Thyroid gland (tissue), 4 donors: ENCODE measurements at regions not wholly inside any gene's neighbourhood (a gene's known extent, or its start where the extent isn't known, plus 50 kb on each side); places are given as distances from the start of the nearest gene placed in this dataset.

Experiments
- POLR2A ChIP-seq, 2 donors: fragments of 450-650 bp; IDR thresholded peaks; one replicate each; pipeline ENCODE4 v1.6.1; 2017; ENCODE audit warnings: antibody characterized with exemption in 2 of 2, mild to moderate bottlenecking in 2 of 2, moderate library complexity in 1 of 2
- TF ChIP-seq, protein P1 (sequence below), 6 experiments: fragments of 200-600 bp in 3 of 6; fragments of 450-650 bp in 3 of 6; sonication (generic) in 3 of 6; IDR thresholded peaks; one replicate each; pipeline ENCODE4 v1.5.1; 2016 to 2019; ENCODE audit warnings: antibody characterized with exemption in 6 of 6, mild to moderate bottlenecking in 2 of 6, inconsistent platforms in 1 of 6, moderate library complexity in 1 of 6

- TF ChIP-seq, protein P1, sequence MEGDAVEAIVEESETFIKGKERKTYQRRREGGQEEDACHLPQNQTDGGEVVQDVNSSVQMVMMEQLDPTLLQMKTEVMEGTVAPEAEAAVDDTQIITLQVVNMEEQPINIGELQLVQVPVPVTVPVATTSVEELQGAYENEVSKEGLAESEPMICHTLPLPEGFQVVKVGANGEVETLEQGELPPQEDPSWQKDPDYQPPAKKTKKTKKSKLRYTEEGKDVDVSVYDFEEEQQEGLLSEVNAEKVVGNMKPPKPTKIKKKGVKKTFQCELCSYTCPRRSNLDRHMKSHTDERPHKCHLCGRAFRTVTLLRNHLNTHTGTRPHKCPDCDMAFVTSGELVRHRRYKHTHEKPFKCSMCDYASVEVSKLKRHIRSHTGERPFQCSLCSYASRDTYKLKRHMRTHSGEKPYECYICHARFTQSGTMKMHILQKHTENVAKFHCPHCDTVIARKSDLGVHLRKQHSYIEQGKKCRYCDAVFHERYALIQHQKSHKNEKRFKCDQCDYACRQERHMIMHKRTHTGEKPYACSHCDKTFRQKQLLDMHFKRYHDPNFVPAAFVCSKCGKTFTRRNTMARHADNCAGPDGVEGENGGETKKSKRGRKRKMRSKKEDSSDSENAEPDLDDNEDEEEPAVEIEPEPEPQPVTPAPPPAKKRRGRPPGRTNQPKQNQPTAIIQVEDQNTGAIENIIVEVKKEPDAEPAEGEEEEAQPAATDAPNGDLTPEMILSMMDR (IDR thresholded peaks at IDR 0.05): no peak
- no peak for TF ChIP-seq POLR2A (IDR thresholded peaks at IDR 0.05)
These were observed 330.0 kb upstream of the PRKCQ start for GRCh38 chr10:6909905-6910560.
